ENCODE measurements at regions not wholly inside any gene's neighbourhood (a gene's known extent, or its start where the extent isn't known, plus 50 kb on each side); places are given as distances from the start of the nearest gene placed in this dataset.

DNA sequence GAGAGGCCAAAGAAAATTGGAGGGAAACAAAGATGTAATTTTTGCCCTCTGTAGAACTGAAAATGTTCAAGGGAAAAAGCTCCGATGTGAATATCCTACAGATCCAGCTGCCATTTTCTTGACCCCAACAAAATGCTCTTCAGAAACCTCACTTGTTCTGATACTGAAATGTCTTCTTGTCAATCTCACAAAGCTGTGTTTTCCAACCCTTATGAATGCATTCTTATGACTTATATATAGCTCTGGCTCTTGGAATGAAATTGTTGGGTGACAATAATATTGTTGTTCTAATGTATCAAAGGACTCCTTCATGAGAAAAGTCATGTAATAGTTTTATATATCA is 157.1 kb upstream of the TGFBR2 start:
- TF ChIP-seq, protein P1, sequence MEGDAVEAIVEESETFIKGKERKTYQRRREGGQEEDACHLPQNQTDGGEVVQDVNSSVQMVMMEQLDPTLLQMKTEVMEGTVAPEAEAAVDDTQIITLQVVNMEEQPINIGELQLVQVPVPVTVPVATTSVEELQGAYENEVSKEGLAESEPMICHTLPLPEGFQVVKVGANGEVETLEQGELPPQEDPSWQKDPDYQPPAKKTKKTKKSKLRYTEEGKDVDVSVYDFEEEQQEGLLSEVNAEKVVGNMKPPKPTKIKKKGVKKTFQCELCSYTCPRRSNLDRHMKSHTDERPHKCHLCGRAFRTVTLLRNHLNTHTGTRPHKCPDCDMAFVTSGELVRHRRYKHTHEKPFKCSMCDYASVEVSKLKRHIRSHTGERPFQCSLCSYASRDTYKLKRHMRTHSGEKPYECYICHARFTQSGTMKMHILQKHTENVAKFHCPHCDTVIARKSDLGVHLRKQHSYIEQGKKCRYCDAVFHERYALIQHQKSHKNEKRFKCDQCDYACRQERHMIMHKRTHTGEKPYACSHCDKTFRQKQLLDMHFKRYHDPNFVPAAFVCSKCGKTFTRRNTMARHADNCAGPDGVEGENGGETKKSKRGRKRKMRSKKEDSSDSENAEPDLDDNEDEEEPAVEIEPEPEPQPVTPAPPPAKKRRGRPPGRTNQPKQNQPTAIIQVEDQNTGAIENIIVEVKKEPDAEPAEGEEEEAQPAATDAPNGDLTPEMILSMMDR (IDR thresholded peaks at IDR 0.05; ENCODE audit: low read depth, low read length, poor library complexity, severe bottlenecking): no peak
- TF ChIP-seq EZH2phosphoT487 (IDR thresholded peaks at IDR 0.05; ENCODE audit: borderline replicate concordance, low read length): no peak

All from DOHH2 (cell line).